Mesothelial cell of epicardium (in vitro differentiated cells): ENCODE measurements at regions not wholly inside any gene's neighbourhood (a gene's known extent, or its start where the extent isn't known, plus 50 kb on each side); places are given as distances from the start of the nearest gene placed in this dataset.

Experiments used
- DNase-seq, 2 experiments: peaks; one replicate each; pipeline ENCODE4 v3.0.0; 2021; ENCODE audit warnings: low spot score in 2 of 2; ENCODE audit not compliant: unreplicated experiment in 2 of 2
- H3K27ac Mint-ChIP-seq: 2 replicates; pipeline ENCODE4 v1.8.0; 2021; ENCODE audit warnings: mixed read lengths
- H3K27me3 Mint-ChIP-seq: 2 replicates; pipeline ENCODE4 v1.8.0; 2021; ENCODE audit warnings: low read depth, mixed read lengths
- H3K36me3 Mint-ChIP-seq: 2 replicates; pipeline ENCODE4 v1.8.0; 2021; ENCODE audit warnings: mixed read lengths
- H3K4me1 Mint-ChIP-seq: 2 replicates; pipeline ENCODE4 v1.8.0; 2021; ENCODE audit warnings: mixed read lengths
- H3K4me3 Mint-ChIP-seq: 2 replicates; pipeline ENCODE4 v1.8.0; 2021; ENCODE audit warnings: mild to moderate bottlenecking, moderate library complexity, mixed read lengths
- H3K9me3 Mint-ChIP-seq: 2 replicates; pipeline ENCODE4 v1.8.0; 2021; ENCODE audit warnings: mixed read lengths
- TF ChIP-seq, protein P1 (sequence below): fragments of 200-600 bp; sonication (generic); IDR thresholded peaks from one replicate; pipeline ENCODE4 v1.5.0; 2021; ENCODE audit warnings: antibody characterized with exemption; ENCODE audit not compliant: unreplicated experiment

DNA sequence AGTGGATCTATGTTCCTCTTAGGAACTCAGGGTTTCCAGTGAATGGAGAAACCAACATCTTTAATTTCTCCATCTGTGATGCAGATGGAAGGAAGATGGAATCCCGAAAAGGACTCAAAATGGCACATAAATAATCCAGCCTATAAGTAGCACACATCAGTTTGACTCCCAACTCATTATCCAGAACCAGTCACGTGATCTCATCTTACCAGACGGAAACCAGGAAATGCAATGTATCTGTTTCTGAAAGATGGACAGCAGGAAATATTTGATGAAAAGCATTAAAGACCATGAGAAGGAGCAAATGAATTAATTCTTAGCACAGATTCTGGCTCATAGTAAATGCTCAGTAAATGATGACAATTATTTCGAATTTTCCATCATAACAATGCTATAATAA is 443.1 kb upstream of the FMR1 start:
- peaks cover 36% of the 10 kb centered on the region for H3K9me3 Mint-ChIP-seq
- H3K27ac Mint-ChIP-seq = no peak overlapping the region
- H3K27me3 Mint-ChIP-seq = no peaks in the 10 kb centered on the region
- DNase-seq = no peak
- H3K4me1 Mint-ChIP-seq = no peaks in the 10 kb centered on the region
- TF ChIP-seq, protein P1, sequence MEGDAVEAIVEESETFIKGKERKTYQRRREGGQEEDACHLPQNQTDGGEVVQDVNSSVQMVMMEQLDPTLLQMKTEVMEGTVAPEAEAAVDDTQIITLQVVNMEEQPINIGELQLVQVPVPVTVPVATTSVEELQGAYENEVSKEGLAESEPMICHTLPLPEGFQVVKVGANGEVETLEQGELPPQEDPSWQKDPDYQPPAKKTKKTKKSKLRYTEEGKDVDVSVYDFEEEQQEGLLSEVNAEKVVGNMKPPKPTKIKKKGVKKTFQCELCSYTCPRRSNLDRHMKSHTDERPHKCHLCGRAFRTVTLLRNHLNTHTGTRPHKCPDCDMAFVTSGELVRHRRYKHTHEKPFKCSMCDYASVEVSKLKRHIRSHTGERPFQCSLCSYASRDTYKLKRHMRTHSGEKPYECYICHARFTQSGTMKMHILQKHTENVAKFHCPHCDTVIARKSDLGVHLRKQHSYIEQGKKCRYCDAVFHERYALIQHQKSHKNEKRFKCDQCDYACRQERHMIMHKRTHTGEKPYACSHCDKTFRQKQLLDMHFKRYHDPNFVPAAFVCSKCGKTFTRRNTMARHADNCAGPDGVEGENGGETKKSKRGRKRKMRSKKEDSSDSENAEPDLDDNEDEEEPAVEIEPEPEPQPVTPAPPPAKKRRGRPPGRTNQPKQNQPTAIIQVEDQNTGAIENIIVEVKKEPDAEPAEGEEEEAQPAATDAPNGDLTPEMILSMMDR = no peak
- H3K4me3 Mint-ChIP-seq = no peak overlapping the region
- H3K36me3 Mint-ChIP-seq = no peaks in the 10 kb centered on the region

DNA sequence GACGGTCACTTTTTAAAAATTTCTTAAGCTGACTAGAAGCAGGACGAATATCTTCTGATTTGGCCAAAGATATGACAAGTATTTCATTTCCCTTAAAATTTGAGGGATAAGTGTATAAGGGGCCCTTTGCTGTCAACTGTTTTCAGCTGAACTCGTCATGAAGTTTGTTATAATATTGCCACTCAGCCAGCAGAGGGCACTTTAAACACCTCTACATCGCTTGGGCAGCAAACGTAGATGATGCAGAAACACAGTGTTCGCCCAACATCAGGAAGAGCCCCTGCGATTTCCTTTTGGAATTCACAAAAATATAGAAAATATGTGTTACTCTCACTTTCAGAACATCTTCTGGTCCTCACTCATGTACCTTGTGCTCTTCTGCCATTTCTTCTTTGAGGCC is 435.7 kb upstream of the FMR1 start:
- Mint-ChIP-seq H3K4me3 (no peak overlapping the region), H3K27ac (no peak overlapping the region), H3K27me3 (no peaks in the 10 kb centered on the region), H3K4me1 (no peaks in the 10 kb centered on the region), H3K36me3 (no peaks in the 10 kb centered on the region), H3K9me3 (peaks cover 40% of the 10 kb centered on the region)
- no peak for DNase-seq
- TF ChIP-seq, protein P1 = no peak

DNA sequence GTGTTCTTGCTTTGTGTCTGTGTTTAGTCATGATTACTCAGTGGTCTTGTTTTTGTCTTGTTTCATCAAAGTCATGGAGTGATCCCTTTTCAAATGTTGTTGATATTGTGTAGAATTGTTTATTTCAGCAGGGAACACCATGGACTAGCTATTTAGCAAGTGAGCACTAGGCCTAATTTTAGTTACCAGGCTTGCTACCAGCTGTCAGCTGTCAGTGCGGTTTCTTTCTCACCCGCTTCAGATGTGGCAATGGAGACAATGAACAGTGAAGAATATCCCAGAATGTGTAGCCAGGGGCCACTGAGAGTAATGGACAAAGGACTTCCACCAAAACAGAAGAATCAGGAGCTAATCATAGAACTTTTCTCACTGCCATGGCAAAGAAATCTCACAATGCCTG is 432.8 kb upstream of the FMR1 start:
- Mint-ChIP-seq H3K9me3 (peaks cover 59% of the 10 kb centered on the region), H3K4me1 (no peaks in the 10 kb centered on the region), H3K27ac (no peak overlapping the region), H3K27me3 (no peaks in the 10 kb centered on the region), H3K36me3 (no peaks in the 10 kb centered on the region), H3K4me3 (no peak overlapping the region)
- TF ChIP-seq, protein P1 = no peak
- DNase-seq = no peak

DNA sequence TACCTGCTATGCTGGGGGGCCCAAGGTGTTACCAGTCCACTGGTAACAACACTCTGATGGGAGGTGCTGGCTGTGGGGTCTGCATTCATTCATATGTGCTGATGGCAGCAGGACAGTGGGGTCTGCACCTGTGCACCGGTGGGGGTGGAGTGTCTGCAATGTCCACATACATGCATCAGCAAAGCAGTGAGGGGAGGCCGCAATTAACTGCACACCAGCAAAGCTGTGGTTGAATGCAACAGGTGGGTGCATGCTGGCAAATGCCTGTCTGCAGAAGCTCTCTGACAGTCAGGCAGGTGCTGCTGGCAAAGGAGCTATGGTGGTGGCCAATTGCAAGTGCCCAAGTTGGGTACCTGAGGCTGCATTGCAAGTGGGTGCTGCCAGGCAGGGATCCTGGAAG is 426.5 kb upstream of the FMR1 start:
- no peak for DNase-seq
- H3K9me3 Mint-ChIP-seq = peaks cover 58% of the 10 kb centered on the region
- no peaks in the 10 kb centered on the region for H3K36me3 Mint-ChIP-seq

DNA sequence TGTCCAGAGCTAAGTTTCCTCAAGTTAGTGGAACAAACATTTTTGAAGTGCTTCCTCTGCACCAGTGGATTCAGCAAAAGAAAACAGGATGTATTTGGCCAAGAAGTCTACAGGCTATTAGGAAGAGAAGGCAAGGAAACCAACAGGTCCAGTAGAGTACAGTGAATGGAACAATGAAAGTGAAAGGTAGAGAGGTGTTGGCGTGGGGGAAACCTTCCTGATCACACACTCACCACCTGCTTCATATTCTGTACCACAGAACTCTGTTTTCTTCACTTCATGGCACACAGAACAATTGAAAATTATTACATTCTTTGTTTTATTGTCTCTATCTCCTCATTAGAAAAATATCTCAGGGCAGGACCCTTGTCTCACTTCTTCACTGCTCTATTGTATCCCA is 417.4 kb upstream of the FMR1 start:
- Mint-ChIP-seq H3K9me3 (peaks cover 51% of the 10 kb centered on the region), H3K27me3 (no peaks in the 10 kb centered on the region), H3K36me3 (no peaks in the 10 kb centered on the region), H3K4me1 (no peaks in the 10 kb centered on the region), H3K4me3 (no peak overlapping the region), H3K27ac (no peak overlapping the region)
- no peak for DNase-seq
- TF ChIP-seq, protein P1 = no peak

More for the DNA sequence above, 426.5 kb upstream of the FMR1 start:
- no peak overlapping the region for H3K4me3 Mint-ChIP-seq
- no peaks in the 10 kb centered on the region for H3K27me3 Mint-ChIP-seq
- no peak overlapping the region for H3K27ac Mint-ChIP-seq
- TF ChIP-seq, protein P1 = no peak
- no peaks in the 10 kb centered on the region for H3K4me1 Mint-ChIP-seq

DNA sequence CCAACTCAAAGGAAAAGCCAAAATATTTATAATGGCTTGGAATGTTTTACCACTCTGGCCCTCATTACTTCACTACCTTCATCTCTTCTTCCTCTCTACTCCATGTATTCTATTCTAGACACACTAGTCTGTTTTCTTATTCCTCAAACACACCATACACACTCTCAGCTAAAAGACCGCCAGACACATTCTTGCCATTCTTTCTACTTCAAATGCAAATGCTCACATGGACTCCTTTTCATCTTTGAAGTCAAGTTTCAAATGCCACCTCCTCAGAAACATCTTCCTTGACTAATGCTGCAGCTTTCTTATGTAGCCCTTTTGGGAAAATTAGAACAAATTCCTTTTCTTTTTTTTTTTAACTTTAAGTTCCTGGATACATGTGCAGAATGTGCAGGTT is 412.9 kb upstream of the FMR1 start:
- H3K27ac Mint-ChIP-seq = no peak overlapping the region
- no peak for DNase-seq
- H3K4me1 Mint-ChIP-seq = no peaks in the 10 kb centered on the region
- peaks cover 61% of the 10 kb centered on the region for H3K9me3 Mint-ChIP-seq
- no peaks in the 10 kb centered on the region for H3K27me3 Mint-ChIP-seq
- TF ChIP-seq, protein P1 = no peak
- no peak overlapping the region for H3K4me3 Mint-ChIP-seq
- H3K36me3 Mint-ChIP-seq = no peaks in the 10 kb centered on the region
